HCT116 (cell line): ENCODE measurements at regions not wholly inside any gene's neighbourhood (a gene's known extent, or its start where the extent isn't known, plus 50 kb on each side); places are given as distances from the start of the nearest gene placed in this dataset.
A peak's percentile ranks its signal among the peaks of the same experiment; 100 is the strongest.

ENCODE experiments used
- ATAC-seq: fragments of 200-7000 bp; cut with Tn5 transposase; 2 replicates; pipeline ENCODE4 v1.9.1; 2020; ENCODE audit warnings: mild to moderate bottlenecking, moderate library complexity
- BruUV-seq: library from RNA; stranded (reverse); fragments of 400-500 nt; replicated peaks from 2 replicates; lab custom pipeline; 2021; lab: Mats Ljungman, UMichigan
- CTCF ChIA-PET: fragments of 300-600 bp; sonication (Branson Sonifier 250); formaldehyde crosslinking; loops from one replicate; lab custom pipeline; 2021; ENCODE audit warnings: antibody characterized with exemption; lab: Charles Lee
- POLR2A ChIA-PET: fragments of 300-600, 350-600 bp; sonication (Branson Sonifier 250); formaldehyde crosslinking; loops from one replicate; lab custom pipeline; 2021; ENCODE audit warnings: antibody characterized with exemption; lab: Charles Lee
- RAD21 ChIA-PET, 2 experiments: fragments of 300-600 bp; sonication (Branson Sonifier 250); formaldehyde crosslinking; loops; one replicate each; lab custom pipeline; 2023; ENCODE audit warnings: low total read pairs in 2 of 2; ENCODE audit not compliant: uncharacterized antibody in 2 of 2, unreplicated experiment in 2 of 2, low non-redundant PET in 1 of 2; lab: Charles Lee
- DNase-seq: peaks from one replicate; pipeline ENCODE4 v3.0.0-alpha.2; 2010; ENCODE audit warnings: low read depth, low spot score
- H2AFZ ChIP-seq: fragments of 200-600 bp; shearing (Covaris generic), sonication (generic); 2 replicates; pipeline ENCODE4 v1.6.1; 2017; ENCODE audit warnings: low read depth, mixed run types, mixed read lengths, antibody characterized with exemption, low read length; ENCODE audit not compliant: poor library complexity, severe bottlenecking
- H3K27ac ChIP-seq: 2 replicates; pipeline ENCODE4 v1.5.1; 2012; ENCODE audit warnings: low read depth, low read length
- H3K27me3 ChIP-seq: fragments of 200-600 bp; sonication (generic); 2 replicates; pipeline ENCODE4 v1.6.1; 2016; ENCODE audit warnings: mixed run types, low read length, mixed read lengths; ENCODE audit not compliant: insufficient read depth
- H3K36me3 ChIP-seq, 2 experiments: fragments of 200-500 bp in 1 of 2; fragments of 200-600 bp in 1 of 2; sonication (Bioruptor generic) in 1 of 2; sonication (generic) in 1 of 2; 2 replicates each; pipeline versions ENCODE4 v1.5.1 to v1.6.1; 2014 to 2016; ENCODE audit warnings: low read length in 2 of 2, inconsistent platforms in 1 of 2, mixed read lengths in 1 of 2, mixed run types in 1 of 2; ENCODE audit not compliant: insufficient read depth in 2 of 2, control insufficient read depth in 1 of 2
- H3K4me1 ChIP-seq, 2 experiments: fragments of 200-600 bp in 1 of 2; sonication (generic) in 1 of 2; 2 replicates each; pipeline versions ENCODE4 v1.5.1 to v1.6.1; 2012 to 2017; ENCODE audit warnings: low read length in 2 of 2, inconsistent platforms in 1 of 2, mild to moderate bottlenecking in 1 of 2, mixed read lengths in 1 of 2, mixed run types in 1 of 2, moderate library complexity in 1 of 2; ENCODE audit not compliant: insufficient read depth in 2 of 2, control insufficient read depth in 1 of 2
- H3K4me2 ChIP-seq: fragments of 200-600 bp; sonication (generic); 2 replicates; pipeline ENCODE4 v1.6.1; 2017; ENCODE audit warnings: mixed run types, low read length, mixed read lengths
- H3K4me3 ChIP-seq, 2 experiments: fragments of 200-600 bp in 1 of 2; sonication (generic) in 1 of 2; replicated peaks in 1 of 2; 2 replicates each; pipeline ENCODE4 v1.5.1; 2011 to 2016; ENCODE audit warnings: low read length in 2 of 2, control low read depth in 1 of 2, low read depth in 1 of 2, mild to moderate bottlenecking in 1 of 2, mixed read lengths in 1 of 2, mixed run types in 1 of 2
- H3K79me2 ChIP-seq: fragments of 200-600 bp; sonication (generic); 2 replicates; pipeline ENCODE4 v1.6.1; 2017; ENCODE audit warnings: mild to moderate bottlenecking, mixed run types, low read length, moderate library complexity, mixed read lengths; ENCODE audit not compliant: insufficient read depth
- H3K9ac ChIP-seq: fragments of 200-600 bp; sonication (generic); 2 replicates; pipeline ENCODE4 v1.6.1; 2016; ENCODE audit warnings: low read length, mixed read lengths
- H3K9me2 ChIP-seq: fragments of 200-600 bp; sonication (generic), shearing (Covaris generic); 2 replicates; pipeline ENCODE4 v1.6.1; 2017; ENCODE audit warnings: mixed run types, mild to moderate bottlenecking, moderate library complexity; ENCODE audit not compliant: insufficient read depth
- H3K9me3 ChIP-seq, 2 experiments: fragments of 200-500 bp in 1 of 2; fragments of 200-600 bp in 1 of 2; sonication (Bioruptor generic) in 1 of 2; sonication (generic) in 1 of 2; 2 replicates each; pipeline ENCODE4 v1.6.1; 2014 to 2017; ENCODE audit warnings: low read length in 2 of 2, mixed read lengths in 2 of 2, inconsistent platforms in 1 of 2, low read depth in 1 of 2, mild to moderate bottlenecking in 1 of 2, mixed run types in 1 of 2, moderate library complexity in 1 of 2; ENCODE audit not compliant: control insufficient read depth in 1 of 2, insufficient read depth in 1 of 2
- H4K20me1 ChIP-seq: fragments of 200-600 bp; sonication (generic), shearing (Covaris generic); 2 replicates; pipeline ENCODE4 v1.6.1; 2017; ENCODE audit warnings: mixed run types, mild to moderate bottlenecking, moderate library complexity; ENCODE audit not compliant: insufficient read depth
- CBX3 ChIP-seq: IDR thresholded peaks from 2 replicates; pipeline ENCODE4 v1.6.1; 2012; ENCODE audit warnings: low read depth
- ELF1 ChIP-seq: IDR thresholded peaks from 2 replicates; pipeline ENCODE4 v1.6.1; 2012; ENCODE audit warnings: low read depth, borderline replicate concordance
- POLR2AphosphoS5 ChIP-seq: IDR thresholded peaks from 2 replicates; pipeline ENCODE4 v1.6.1; 2011; ENCODE audit warnings: mild to moderate bottlenecking, low read depth, low read length, moderate library complexity
- SIN3A ChIP-seq: IDR thresholded peaks from 2 replicates; pipeline ENCODE4 v1.6.1; 2012; ENCODE audit warnings: low read depth
- SRF ChIP-seq: IDR thresholded peaks from 2 replicates; pipeline ENCODE4 v1.6.1; 2012; ENCODE audit warnings: low read depth
- TCF7L2 ChIP-seq: IDR thresholded peaks from 2 replicates; pipeline ENCODE4 v1.7.0; 2011; ENCODE audit warnings: borderline replicate concordance, inconsistent platforms; ENCODE audit not compliant: insufficient read depth, insufficient read length; ENCODE audit errors: extremely low read depth
- ZFX ChIP-seq: fragments of 450-650 bp; IDR thresholded peaks from 2 replicates; pipeline ENCODE4 v1.6.1; 2017
- ZNF274 ChIP-seq: fragments of 200-500 bp; sonication (Bioruptor generic); IDR thresholded peaks from 2 replicates; pipeline ENCODE4 v1.6.1; 2014; ENCODE audit warnings: mild to moderate bottlenecking, low read depth, low read length, inconsistent platforms
- intact Hi-C: fragments of 100-400 bp; cut with micrococcal nuclease; formaldehyde crosslinking; loops from 2 replicates; pipeline ENCODE4 v1.10.0; 2022
- TF ChIP-seq, protein P1 (sequence below): IDR thresholded peaks from 2 replicates; pipeline ENCODE4 v1.6.1; 2011; ENCODE audit warnings: mild to moderate bottlenecking, low read length, moderate library complexity; ENCODE audit not compliant: insufficient replicate concordance; ENCODE audit errors: extremely low read depth

GRCh38 chr1:68352202-68352601 is 97.6 kb downstream of the RPE65 start:
- no peak for DNase-seq
- ChIA-PET CTCF (interaction anchor here (0.9 kb wide), 1 partner anchor 9 kb away, joined by 3 read pairs; no protein-coding TSS in a partner anchor), POLR2A (no interaction called here), RAD21 (no interaction called here)
- H3K27ac ChIP-seq, result no peak overlapping the region
- no peak overlapping the region for H3K9ac ChIP-seq
- no TSS peak for BruUV-seq
- no peak overlapping the region for H3K4me3 ChIP-seq
- no peaks in the 10 kb centered on the region for H3K36me3 ChIP-seq
- peak overlapping the region; percentile 19 for H2AFZ ChIP-seq
- peaks cover 0 to 9% of the 10 kb centered on the region in 2 experiments; a peak in 3 of 4 replicates for H3K4me1 ChIP-seq
- H3K27me3 ChIP-seq, result no peaks in the 10 kb centered on the region
- ATAC-seq, result no peak; the same call in 1 of the 2 replicates
- no peaks in the 10 kb centered on the region for H3K9me3 ChIP-seq
- TF ChIP-seq TCF7L2, result no peak
- TF ChIP-seq, protein P1, sequence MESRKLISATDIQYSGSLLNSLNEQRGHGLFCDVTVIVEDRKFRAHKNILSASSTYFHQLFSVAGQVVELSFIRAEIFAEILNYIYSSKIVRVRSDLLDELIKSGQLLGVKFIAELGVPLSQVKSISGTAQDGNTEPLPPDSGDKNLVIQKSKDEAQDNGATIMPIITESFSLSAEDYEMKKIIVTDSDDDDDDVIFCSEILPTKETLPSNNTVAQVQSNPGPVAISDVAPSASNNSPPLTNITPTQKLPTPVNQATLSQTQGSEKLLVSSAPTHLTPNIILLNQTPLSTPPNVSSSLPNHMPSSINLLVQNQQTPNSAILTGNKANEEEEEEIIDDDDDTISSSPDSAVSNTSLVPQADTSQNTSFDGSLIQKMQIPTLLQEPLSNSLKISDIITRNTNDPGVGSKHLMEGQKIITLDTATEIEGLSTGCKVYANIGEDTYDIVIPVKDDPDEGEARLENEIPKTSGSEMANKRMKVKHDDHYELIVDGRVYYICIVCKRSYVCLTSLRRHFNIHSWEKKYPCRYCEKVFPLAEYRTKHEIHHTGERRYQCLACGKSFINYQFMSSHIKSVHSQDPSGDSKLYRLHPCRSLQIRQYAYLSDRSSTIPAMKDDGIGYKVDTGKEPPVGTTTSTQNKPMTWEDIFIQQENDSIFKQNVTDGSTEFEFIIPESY, result no peak
- TF ChIP-seq ZNF274, result no peak
- TF ChIP-seq POLR2AphosphoS5, result no peak
- TF ChIP-seq ELF1, result no peak
- no peak for TF ChIP-seq SRF
- no peak for TF ChIP-seq ZFX
- TF ChIP-seq CBX3, result no peak
- 0 out of 2 replicates have a peak overlapping the region, but pooled peaks have one; percentile 3 for H3K4me2 ChIP-seq
- H3K9me2 ChIP-seq, result no peaks in the 10 kb centered on the region
- intact Hi-C loops, result no loop called here
- no peaks in the 10 kb centered on the region for H4K20me1 ChIP-seq
- H3K79me2 ChIP-seq, result no peaks in the 10 kb centered on the region

DNA sequence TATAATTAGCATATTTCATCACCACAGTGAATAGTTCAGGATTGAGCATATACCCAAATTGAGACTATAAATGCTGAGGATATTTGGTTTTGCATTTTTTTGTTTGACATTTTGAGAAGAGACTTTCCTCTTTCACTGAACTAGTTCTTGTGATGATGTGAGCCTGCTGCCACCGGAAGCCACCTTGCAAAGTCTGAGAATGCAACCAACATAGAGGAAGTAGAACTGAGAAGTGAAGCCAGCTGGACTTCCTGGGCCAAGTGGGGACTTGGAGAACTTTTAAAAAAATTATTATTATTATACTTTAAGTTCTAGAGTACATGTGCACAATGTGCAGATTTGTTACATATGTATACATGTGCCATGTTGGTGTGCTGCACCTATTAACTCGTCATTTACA is 102.3 kb downstream of the RPE65 start:
- TF ChIP-seq SIN3A (no peak), ELF1 (no peak), CBX3 (no peak)
- TF ChIP-seq, protein P1, result no peak
- no peak overlapping the region for H3K4me2 ChIP-seq
- BruUV-seq, result no TSS peak
- ChIA-PET CTCF (interaction anchor here (1.1 to 6.4 kb wide), 3 partner anchors 8 to 228 kb away, joined by 3 to 144 read pairs (median 8); no protein-coding TSS in a partner anchor), RAD21 (interaction anchor here in 1 of 2 experiments (2.1 kb wide), 1 partner anchor 227 kb away, joined by 10 read pairs; no protein-coding TSS in a partner anchor), POLR2A (no interaction called here)
- no peaks in the 10 kb centered on the region for H3K9me3 ChIP-seq
- intact Hi-C loops, result loop anchor here (10.0 kb wide), 1 partner anchor 1387 kb away; no protein-coding TSS in a partner anchor
- no peaks in the 10 kb centered on the region for H3K9me2 ChIP-seq
- no peaks in the 10 kb centered on the region for H3K27me3 ChIP-seq
- no peak overlapping the region for H3K9ac ChIP-seq
- no peaks in the 10 kb centered on the region for H4K20me1 ChIP-seq
- H3K4me1 ChIP-seq, result peaks cover 0 to 34% of the 10 kb centered on the region in 2 experiments; a peak in 3 of 4 replicates
- DNase-seq (no peak), ATAC-seq (no peak)
- H2AFZ ChIP-seq, result no peak overlapping the region
- no peak overlapping the region for H3K4me3 ChIP-seq
- no peak overlapping the region for H3K27ac ChIP-seq
- H3K36me3 ChIP-seq, result no peaks in the 10 kb centered on the region
- no peaks in the 10 kb centered on the region for H3K79me2 ChIP-seq
